CD1c-positive myeloid dendritic cell (primary cell): ENCODE measurements at regions not wholly inside any gene's neighbourhood (a gene's known extent, or its start where the extent isn't known, plus 50 kb on each side); places are given as distances from the start of the nearest gene placed in this dataset.
"Not testable (repeated sequence)": the region's sequence is repeated elsewhere in the genome, so short reads cannot be mapped to it uniquely, and the experiment has no call there.

Experiments
- DNase-seq: peaks from one replicate; pipeline ENCODE4 v3.0.0-alpha.2; 2016; ENCODE audit errors: extremely low spot score

DNA sequence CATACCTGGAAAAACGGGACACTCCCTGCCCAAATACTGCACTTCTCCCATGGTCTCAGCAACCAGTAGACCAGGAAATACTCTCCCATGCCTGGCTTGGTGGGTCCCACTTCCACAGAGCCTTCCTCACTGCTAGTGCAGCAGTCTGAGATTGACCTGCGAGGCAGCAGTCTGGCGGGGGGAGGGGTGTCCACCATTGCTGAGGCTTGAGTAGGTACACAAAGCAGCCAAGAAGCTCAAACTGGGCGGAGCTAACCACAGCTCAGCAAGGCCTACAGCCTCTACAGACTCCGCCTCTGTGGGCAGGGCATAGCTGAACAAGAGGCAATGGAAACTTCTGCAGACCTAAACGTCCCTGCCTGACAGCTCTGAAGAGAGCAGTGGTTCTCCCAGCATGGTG, 191.5 kb upstream of the FTMT start:
- DNase-seq = no peak

DNA sequence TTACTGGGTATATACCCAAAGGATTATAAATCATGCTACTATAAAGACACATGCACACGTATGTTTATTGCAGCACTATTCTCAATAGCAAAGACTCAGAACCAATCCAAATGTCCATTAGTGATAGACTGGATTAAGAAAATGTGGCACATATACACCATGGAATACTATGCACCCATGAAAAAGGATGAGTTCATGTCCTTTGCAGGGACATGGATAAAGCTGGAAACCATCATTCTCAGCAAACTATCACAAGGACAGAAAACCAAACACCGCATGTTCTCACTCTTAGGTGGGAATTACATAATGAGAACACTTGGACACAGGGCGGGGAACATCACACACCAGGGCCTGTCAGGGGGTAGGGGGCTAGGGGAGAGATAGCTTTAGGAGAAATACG, 186.1 kb upstream of the FTMT start:
- DNase-seq = not testable (repeated sequence)

DNA sequence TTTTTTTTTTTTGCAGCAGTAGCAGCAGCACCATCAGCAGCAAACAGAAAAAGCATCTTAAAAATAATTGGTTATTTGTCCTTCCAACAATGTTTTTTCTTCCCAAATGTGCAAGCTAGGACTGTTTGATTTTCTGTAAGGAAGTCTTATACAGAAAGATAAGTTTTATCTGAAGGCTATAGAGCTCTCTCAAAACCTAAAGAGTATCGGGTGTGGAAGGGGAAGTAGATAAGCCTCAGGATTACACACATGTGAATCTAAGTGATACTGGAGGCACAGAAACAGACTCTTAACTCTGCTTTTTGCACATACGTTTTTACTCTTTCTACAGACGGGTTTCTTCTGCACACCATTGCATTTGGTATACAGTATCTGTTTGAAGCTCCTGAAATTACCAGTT, 184.4 kb upstream of the FTMT start:
- no peak for DNase-seq

DNA sequence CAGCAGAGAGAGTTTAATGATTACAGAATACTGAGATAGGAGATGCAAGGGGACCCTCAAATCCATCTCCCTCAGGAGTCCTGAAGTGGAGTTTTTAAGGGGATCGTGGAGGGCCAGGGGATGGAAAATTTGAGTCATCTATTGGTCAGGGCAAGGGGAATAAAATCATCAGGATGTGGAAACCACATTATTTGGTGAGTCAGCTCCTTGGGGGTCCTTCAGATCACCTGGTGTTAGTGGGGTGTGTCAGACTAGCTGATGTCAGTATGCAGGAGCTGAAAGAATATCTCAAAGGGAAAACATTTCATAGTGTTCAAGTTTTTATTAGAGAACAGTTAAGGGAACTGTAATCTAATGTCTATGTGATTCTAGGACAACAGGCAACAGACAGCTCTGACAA, 183.0 kb upstream of the FTMT start:
- no peak for DNase-seq

DNA sequence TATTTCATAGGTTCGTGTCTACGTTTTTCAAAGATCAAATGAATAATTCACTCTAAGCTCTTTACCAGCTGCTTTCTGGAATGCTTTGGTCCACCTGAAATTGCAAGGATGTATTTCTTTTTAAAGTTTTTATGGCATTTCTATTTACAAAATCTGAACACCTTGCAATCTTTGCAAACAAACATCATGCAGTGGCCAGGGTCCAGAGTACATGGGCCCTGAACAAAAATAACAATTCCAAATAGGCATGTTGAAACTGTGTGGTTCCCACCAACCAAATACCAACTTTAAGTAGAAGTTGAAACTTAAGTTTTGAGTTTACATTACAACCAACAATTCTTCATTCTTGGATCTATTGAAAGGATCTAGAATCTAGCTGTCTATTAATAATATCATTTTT, 180.1 kb upstream of the FTMT start:
- no peak for DNase-seq

GRCh38 chr5:121675924-121676323, 175.8 kb upstream of the FTMT start:
- DNase-seq = no peak

- DNase-seq = no peak
Observed at GRCh38 chr5:121681229-121681855, 170.3 kb upstream of the FTMT start.

DNA sequence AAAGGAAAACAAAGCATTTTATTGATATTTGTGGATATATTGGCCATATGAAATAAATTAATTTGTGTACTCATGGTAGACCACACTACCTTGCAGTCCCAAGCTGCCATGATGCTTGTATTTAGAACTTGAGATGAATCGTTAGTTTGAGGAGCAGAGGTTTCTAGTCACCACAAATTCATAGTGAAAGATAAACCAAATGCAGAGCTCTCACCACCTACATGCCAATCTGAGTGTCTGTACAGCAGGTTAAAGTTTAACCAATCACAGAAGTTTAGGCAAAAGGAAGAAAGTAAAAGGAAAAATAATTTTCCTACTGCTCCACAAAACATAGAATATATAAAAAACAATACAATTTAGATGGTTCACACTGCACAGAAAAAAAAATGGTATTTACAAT, 163.6 kb upstream of the FTMT start:
- no peak for DNase-seq

DNA sequence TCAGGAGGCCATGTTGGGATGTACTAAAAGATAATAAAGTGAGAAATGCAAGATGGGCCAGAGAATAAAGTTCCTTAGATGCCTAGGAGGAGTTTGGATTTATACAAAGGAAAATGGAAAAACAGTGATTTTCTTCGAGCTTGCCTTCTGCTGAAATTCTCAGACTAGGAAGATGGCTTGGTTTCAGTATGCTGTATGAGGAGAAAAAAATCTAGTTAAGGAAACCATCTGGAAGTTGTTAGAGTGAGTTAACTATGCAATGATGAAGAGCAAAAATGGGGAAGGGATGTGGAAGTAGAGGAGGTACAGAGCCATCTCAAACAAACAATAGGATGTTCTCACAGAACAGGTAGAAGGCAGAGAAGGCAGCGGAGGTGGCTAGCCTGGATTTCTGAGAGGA, 162.9 kb upstream of the FTMT start:
- no peak for DNase-seq

- no peak for DNase-seq
Observed at GRCh38 chr5:121691478-121691877, 160.2 kb upstream of the FTMT start.

DNA sequence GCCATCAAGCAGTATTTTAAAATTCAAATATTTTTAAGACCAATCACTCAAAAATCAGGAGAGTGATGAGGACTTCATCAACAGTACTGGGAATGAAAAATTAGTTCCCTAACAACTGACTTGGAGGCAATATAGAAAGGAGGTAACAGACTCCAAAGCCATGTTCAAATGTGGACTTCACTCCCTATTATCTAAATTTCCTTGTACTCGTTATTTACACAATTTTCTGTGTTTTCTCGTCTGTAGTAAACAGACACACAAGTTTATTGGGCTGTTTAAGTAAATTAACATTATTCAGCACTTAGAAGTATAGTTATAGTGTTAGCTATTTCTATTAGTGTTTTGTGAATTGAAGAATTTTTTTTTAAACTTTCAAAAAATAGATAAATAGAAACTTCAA, 159.5 kb upstream of the FTMT start:
- no peak for DNase-seq

DNA sequence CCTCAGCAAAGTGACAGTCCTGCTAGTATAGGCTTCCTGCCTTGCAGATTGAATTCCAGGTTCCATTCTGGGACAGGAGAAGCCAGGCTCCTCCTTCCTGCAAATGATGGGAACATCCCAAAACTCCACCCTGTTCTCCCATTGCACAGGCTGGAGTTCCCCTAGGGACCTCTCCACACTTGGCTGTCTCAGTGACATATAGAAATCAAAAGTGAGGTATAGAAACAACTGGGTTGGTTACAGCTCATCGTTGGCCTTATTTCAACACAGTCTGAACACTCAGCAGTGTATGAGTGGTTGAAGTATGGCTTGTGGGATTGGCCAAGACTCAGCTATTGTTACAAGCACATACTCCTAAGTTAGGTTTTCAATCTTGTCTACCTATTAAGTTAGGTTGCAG, 157.8 kb upstream of the FTMT start:
- DNase-seq = no peak

- DNase-seq = no peak
Observed at GRCh38 chr5:121695307-121695706, 156.4 kb upstream of the FTMT start.

- DNase-seq = no peak
Observed at GRCh38 chr5:121698690-121699089, 153.0 kb upstream of the FTMT start.

DNA sequence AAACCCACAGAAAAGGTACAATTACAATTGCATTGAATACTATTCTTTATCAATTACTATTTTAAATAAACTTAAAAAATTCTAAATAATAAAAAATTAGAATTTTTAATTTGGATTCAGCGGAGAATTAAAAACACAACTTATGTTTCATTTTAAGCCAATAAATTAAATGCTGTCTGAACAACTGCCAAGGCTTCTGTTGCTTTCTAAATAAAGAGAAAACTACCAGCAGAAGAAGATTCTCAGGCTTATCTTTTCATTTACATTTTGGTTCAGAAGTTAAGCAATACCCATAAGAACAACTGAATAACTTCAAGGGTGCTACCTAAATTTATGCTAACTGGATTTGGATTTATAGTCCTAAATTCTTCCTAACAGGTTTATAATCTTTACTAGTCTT, 150.0 kb upstream of the FTMT start:
- no peak for DNase-seq

- DNase-seq = no peak
Observed at GRCh38 chr5:121702682-121703081, 149.0 kb upstream of the FTMT start.

- DNase-seq = no peak
Observed at GRCh38 chr5:121704291-121704690, 147.4 kb upstream of the FTMT start.

DNA sequence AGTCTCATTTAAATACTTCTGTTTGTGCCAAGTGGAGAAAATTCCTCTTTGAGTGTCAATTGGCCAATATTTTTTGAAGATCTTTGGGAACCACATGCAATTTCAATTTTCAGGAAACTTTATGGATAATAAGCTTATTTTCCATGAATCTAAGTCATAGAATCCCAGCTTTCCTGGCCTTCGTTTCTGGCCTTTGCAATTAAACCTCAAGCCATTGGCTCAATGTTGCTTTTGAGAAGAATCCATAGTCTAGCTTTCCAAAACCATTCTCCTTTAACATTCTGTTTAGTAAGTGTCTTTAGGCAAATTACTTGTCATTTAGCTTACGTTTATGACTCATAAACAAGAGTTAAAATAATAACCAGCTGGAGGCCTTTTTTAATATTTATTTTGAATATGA, 145.0 kb upstream of the FTMT start:
- no peak for DNase-seq

DNA sequence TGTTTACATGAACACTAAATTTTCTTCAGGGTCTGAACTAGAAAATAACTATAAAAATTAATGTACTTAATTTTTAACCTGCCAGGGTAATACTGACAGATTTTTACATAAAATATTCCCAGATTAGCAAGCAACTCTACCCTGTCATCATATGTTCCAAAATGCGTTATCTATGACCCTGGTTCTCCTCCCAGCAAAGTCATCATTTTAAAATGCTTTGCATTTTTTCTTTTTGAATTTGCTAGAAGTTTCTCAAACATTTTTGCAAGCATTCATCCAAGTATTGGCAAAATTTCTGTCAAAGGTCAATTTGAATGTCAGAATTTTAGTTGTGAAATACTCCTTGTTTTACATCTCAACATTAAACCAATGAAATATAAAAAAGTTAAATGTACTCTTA, 144.5 kb upstream of the FTMT start:
- DNase-seq = no peak

GRCh38 chr5:121711416-121711815, 140.3 kb upstream of the FTMT start:
- no peak for DNase-seq

- DNase-seq = no peak
Observed at GRCh38 chr5:121719255-121719654, 132.4 kb upstream of the FTMT start.

- DNase-seq = no peak
Observed at GRCh38 chr5:121725450-121725849, 126.2 kb upstream of the FTMT start.

DNA sequence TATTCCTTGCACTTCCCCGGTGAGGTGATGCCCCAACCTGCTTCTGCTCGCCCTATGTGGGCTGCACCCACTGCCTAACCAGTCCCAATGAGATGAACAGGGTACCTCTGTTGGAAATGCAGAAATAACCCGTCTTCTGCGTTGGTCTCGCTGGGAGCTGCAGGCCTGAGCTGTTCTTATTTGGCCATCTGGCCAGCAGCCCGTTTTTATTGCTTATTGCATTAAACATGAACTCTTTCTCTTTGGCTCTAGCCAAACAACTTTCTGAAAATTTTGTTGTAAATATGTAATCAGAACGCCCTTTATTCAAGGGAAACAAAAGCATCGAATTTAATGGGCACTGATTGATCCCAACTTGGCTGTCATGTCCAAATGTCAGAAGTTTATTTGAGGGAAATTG, 124.7 kb upstream of the FTMT start:
- no peak for DNase-seq

GRCh38 chr5:121731377-121731776, 120.3 kb upstream of the FTMT start:
- no peak for DNase-seq

GRCh38 chr5:121735618-121736017, 116.1 kb upstream of the FTMT start:
- no peak for DNase-seq
